ENCODE measurements at regions not wholly inside any gene's neighbourhood (a gene's known extent, or its start where the extent isn't known, plus 50 kb on each side); places are given as distances from the start of the nearest gene placed in this dataset.
"Not testable (repeated sequence)": the region's sequence is repeated elsewhere in the genome, so short reads cannot be mapped to it uniquely, and the experiment has no call there.

DNA sequence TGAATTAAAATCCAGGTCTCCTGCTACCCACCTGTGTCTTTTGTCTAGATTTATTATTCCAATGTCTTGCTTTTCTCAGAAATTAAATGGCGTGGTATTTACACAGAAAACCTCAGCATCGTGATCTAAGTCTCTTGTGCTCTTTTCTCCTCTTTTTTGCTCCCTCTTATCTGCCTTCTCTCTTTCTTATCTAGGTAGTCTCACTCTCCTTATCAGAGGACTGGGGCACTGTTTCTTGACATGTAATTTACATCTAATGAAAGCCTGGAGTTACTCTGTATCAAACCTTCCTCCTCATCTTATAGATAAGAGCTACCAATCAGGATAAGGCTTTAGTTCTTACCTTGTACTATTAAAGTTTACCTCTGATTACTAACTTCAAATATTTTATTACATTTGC lies 933.8 kb downstream of the TLE1 start:
- DNase-seq (ENCODE audit: low read depth), result no peak

- DNase-seq (ENCODE audit: low read depth), result not testable (repeated sequence)
Observed at GRCh38 chr9:80747056-80747455, 942.3 kb downstream of the TLE1 start.

GRCh38 chr9:80732506-80732905 lies 956.8 kb downstream of the TLE1 start:
- no peak for DNase-seq (ENCODE audit: low read depth)

DNA sequence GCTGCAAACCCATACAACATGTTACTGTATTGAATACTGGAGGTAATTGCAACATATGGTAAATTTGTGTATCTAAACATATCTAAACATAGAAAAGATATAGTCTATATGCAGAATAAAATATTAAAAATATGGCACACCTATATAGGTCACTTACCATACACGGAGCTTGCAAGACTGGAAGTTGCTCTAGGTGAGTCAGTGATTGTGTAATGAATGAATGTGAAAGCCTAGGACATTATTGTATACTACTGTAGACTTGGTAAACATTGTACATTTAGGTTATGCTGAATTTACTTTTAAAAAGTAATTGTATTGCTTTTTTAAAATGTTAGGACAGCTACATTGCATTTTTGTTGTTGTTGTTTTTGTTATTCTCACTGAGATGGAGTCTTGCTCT lies 968.8 kb downstream of the TLE1 start:
- DNase-seq (ENCODE audit: low read depth), result no peak

DNA sequence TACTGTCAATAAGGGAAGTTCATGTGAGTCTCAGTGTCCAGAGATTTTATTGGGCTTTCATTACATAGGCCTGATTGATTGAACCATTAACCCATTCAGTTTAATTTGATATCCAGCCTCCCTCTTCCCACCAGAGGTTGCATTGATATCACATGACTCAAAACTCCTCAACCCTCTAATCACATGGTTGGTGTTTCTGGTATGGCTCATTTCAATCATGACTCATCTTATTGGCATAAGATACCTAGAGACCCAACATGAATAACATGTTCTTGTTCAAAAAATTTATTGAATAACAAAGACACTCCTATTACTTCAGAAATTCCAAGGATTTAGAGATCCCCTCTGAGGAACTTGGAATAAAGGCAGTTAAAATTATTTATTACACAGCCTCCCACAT lies 982.2 kb downstream of the TLE1 start:
- no peak for DNase-seq (ENCODE audit: low read depth)

GRCh38 chr9:80701061-80701460 lies 988.3 kb downstream of the TLE1 start:
- DNase-seq (ENCODE audit: low read depth), result no peak

- no peak for DNase-seq (ENCODE audit: low read depth)
Observed at GRCh38 chr9:80699511-80699998, 989.8 kb downstream of the TLE1 start.

- no peak for DNase-seq (ENCODE audit: low read depth)
Observed at GRCh38 chr9:80698725-80699410, 990.5 kb downstream of the TLE1 start.

DNA sequence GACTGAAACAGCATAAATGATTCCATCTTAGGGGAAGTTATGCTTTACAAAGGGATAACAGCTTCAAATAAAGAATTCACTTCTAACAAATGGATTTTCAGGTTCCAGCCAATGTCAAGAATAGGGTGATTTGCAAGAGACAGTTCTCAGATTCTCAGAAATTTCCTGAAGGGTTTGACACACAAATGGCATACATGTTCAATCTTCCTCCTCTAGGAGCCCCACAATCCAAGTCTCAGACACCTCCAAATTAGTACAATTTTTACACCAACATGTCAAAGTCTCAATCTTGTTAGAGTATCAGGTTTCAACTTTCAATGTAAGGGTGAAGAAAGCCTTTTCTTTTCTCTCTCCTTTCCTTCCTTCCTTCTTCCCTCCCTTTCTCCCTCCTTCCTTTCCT lies 996.6 kb downstream of the TLE1 start:
- no peak for DNase-seq (ENCODE audit: low read depth)

GRCh38 chr9:80691229-80691628 lies 998.1 kb downstream of the TLE1 start:
- DNase-seq (ENCODE audit: low read depth), result no peak

GRCh38 chr9:80690349-80690939 lies 998.9 kb downstream of the TLE1 start:
- no peak for DNase-seq (ENCODE audit: low read depth)

DNA sequence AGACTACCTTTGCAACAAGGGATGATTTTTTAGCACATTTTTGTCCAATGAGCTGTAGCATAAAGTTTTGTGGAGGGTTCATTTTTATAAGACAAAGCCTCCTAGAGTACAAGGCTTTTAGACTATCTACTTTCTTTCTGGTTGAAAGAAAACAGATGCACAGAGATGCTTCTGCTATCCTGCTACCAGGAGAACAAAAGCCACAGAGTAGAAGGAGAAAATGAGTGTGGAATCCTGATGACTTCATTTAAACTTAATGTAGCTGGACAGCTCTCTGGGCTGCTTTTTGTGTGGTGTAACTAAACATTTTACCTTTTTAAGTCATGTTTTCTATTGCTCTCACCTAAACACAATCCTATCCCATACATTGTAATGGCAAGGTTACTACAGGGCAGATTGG lies 1009.4 kb downstream of the TLE1 start:
- no peak for DNase-seq (ENCODE audit: low read depth)

DNA sequence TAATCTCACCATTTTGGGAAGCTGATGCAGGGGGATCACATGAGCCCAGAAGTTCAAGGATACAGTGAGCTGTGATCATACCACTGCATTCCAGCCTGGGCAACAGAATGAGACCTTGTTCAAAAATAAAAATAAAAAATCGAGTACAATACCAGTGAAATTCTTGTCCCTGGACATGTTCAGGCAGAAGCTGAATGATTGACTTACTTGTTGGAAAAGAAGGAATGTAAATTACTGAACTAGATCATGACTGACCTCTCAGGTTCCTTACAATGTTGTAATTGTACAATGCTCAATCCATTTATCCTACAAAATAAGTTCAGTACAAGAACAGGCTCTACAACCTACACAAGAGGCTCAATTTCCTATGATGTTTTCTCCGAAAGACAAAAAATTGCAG lies 1010.4 kb downstream of the TLE1 start:
- DNase-seq (ENCODE audit: low read depth), result no peak

DNA sequence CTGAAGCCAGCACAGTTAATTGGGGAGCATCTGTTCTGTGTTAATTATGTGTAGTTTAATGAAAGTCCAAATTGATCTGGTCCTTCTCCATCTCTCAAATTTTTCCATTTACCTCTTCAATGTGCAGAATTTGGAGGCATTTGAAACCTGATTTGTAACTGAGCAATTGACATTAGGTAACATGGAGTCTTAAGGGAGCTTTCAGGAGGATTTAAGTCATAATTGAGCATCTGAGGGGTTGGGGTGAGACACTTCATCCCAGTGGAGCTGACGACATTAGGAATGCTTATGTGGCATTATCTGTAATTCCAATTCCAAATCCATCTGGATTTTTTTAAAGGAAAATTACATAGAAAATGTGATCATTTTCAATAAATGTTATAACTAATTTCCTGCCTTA lies 1015.9 kb downstream of the TLE1 start:
- no peak for DNase-seq (ENCODE audit: low read depth)

DNA sequence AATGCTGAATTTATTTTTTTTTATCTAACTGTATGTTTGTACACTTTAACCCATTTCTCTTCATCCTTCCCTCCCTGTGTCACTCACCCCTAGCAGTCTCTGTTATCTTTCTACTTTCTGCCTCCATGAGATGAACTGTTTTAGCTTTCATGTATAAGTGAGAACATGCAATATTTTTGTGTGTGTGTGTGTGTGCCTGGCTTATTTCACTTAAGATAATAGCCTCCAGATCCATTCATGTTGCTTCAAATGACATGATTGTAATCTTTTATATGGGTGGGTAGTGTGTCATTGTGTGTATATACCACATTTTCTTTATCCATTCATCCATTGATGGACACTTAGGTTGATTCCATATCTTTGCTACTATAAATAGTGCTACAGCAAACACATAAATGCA lies 1023.9 kb downstream of the TLE1 start:
- no peak for DNase-seq (ENCODE audit: low read depth)

GRCh38 chr9:80664327-80665210 lies 1024.8 kb downstream of the TLE1 start:
- no peak for DNase-seq (ENCODE audit: low read depth)

DNA sequence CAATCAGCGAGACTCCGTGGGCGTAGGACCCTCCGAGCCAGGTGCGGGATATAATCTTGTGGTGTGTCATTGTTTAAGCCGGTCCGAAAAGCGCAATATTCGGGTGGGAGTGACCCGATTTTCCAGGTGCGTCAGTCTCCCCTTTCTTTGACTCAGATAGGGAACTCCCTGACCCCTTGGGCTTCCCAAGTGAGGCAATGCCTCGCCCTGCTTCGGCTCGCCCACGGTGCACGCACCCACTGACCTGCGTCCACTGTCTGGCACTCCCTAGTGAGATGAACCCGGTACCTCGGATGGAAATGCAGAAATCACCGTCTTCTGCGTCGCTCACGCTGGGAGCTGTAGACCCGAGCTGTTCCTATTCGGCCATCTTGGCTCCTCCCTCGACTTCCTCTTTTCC lies 1029.6 kb downstream of the TLE1 start:
- not testable (repeated sequence) for DNase-seq (ENCODE audit: low read depth)

DNA sequence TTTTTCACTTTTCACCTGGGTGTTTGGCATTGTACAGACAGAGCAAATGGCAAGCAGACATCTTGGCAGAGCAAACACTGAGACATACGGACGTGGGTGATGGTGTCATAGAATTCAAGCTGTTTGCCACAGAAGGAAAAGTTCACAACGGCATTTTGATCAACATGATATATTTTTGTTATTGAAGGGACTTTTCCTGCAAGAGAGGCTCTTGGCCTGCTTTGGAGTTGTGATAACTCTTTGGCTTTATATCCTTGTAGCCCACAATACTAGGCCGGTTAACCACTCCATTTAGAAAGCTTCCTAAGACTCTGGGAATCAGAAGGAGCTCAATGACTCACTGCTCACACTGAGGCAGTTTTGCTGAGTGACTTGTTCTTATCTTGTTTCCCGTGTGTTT lies 1038.3 kb downstream of the TLE1 start:
- DNase-seq (ENCODE audit: low read depth), result no peak

GRCh38 chr9:80649496-80649895 lies 1039.9 kb downstream of the TLE1 start:
- no peak for DNase-seq (ENCODE audit: low read depth)

GRCh38 chr9:80649001-80649420 lies 1040.3 kb downstream of the TLE1 start:
- no peak for DNase-seq (ENCODE audit: low read depth)

DNA sequence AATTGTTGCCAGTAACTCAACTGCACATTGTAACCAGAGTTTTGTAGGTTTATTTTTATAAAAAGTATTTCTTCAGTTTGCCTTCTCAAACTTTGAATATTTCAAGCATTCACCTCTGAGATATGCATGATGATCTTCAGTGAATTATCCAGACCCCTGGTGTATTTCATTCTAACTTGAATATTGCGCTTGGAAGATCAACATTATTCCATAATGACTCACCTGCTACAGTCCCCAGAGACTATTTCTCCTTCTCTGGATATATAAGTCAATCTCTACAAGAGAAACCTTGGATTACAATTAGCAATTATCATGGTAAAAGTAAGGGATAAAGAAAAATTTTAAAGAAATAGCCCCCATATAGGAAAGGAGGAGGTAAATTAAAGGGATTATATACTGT lies 1041.0 kb downstream of the TLE1 start:
- no peak for DNase-seq (ENCODE audit: low read depth)

- DNase-seq (ENCODE audit: low read depth), result no peak
Observed at GRCh38 chr9:80646211-80646610, 1043.1 kb downstream of the TLE1 start.

DNA sequence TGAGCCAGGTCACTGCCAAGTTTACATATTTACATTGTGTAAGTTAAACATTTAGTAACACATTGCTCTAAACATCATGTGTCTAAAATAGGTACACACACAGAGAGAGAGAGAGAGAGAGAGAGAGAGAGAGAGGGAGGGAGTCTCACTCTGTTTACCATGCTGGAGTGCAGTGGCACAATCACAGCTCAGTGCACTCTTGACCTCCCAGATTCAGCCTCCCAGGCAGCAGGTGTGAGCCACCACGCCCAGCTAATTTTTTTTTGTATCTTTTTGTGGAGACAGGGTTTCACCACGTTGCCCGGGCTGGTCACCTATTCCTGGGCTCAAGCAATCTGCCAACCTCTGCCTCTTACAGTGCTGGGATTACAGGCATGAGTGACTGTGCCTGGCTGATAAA lies 1045.3 kb downstream of the TLE1 start:
- DNase-seq (ENCODE audit: low read depth), result no peak

Measured in stimulated activated CD8-positive, alpha-beta memory T cell treated with anti-CD3 and anti-CD28 coated beads, Interleukin-12 subunit alpha, Interleukin-12 subunit beta, amount 100 ng/mL, for 4 hours (primary cell).